Nephron progenitor cell (in vitro differentiated cells): ENCODE measurements at regions not wholly inside any gene's neighbourhood (a gene's known extent, or its start where the extent isn't known, plus 50 kb on each side); places are given as distances from the start of the nearest gene placed in this dataset.

Source experiments
- DNase-seq: peaks from one replicate; pipeline ENCODE4 v3.0.0; 2021
- H3K27ac Mint-ChIP-seq: 2 replicates; pipeline ENCODE4 v1.8.0; 2021; ENCODE audit warnings: mild to moderate bottlenecking, moderate library complexity, mixed read lengths
- H3K27me3 Mint-ChIP-seq: 2 replicates; pipeline ENCODE4 v1.8.0; 2021; ENCODE audit warnings: mild to moderate bottlenecking, low read depth, mixed read lengths; ENCODE audit not compliant: poor library complexity
- H3K36me3 Mint-ChIP-seq: 2 replicates; pipeline ENCODE4 v1.8.0; 2021; ENCODE audit warnings: low read depth, mixed read lengths
- H3K4me1 Mint-ChIP-seq: 2 replicates; pipeline ENCODE4 v1.8.0; 2021; ENCODE audit warnings: mixed read lengths
- H3K4me3 Mint-ChIP-seq: 2 replicates; pipeline ENCODE4 v1.8.0; 2021; ENCODE audit warnings: mild to moderate bottlenecking, moderate library complexity, mixed read lengths
- H3K9me3 Mint-ChIP-seq: 2 replicates; pipeline ENCODE4 v1.8.0; 2021; ENCODE audit warnings: mild to moderate bottlenecking, moderate library complexity, mixed read lengths
- TF ChIP-seq, protein P1 (sequence below): fragments of 200-600 bp; sonication (generic); IDR thresholded peaks from 2 replicates; pipeline ENCODE4 v1.5.0; 2021; ENCODE audit warnings: antibody characterized with exemption

GRCh38 chr7:20510573-20510900, 104.9 kb upstream of the ABCB5 start:
- Mint-ChIP-seq H3K9me3 (no peaks in the 10 kb centered on the region), H3K36me3 (no peaks in the 10 kb centered on the region), H3K4me3 (no peak overlapping the region), H3K4me1 (peaks cover 5% of the 10 kb centered on the region), H3K27me3 (no peaks in the 10 kb centered on the region), H3K27ac (peak overlapping the region; percentile 3)
- TF ChIP-seq, protein P1, sequence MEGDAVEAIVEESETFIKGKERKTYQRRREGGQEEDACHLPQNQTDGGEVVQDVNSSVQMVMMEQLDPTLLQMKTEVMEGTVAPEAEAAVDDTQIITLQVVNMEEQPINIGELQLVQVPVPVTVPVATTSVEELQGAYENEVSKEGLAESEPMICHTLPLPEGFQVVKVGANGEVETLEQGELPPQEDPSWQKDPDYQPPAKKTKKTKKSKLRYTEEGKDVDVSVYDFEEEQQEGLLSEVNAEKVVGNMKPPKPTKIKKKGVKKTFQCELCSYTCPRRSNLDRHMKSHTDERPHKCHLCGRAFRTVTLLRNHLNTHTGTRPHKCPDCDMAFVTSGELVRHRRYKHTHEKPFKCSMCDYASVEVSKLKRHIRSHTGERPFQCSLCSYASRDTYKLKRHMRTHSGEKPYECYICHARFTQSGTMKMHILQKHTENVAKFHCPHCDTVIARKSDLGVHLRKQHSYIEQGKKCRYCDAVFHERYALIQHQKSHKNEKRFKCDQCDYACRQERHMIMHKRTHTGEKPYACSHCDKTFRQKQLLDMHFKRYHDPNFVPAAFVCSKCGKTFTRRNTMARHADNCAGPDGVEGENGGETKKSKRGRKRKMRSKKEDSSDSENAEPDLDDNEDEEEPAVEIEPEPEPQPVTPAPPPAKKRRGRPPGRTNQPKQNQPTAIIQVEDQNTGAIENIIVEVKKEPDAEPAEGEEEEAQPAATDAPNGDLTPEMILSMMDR: no peak
- no peak for DNase-seq

- Mint-ChIP-seq H3K27ac (no peak overlapping the region), H3K4me3 (no peak overlapping the region), H3K36me3 (no peaks in the 10 kb centered on the region), H3K4me1 (peaks cover 2% of the 10 kb centered on the region), H3K9me3 (no peaks in the 10 kb centered on the region), H3K27me3 (no peaks in the 10 kb centered on the region)
- TF ChIP-seq, protein P1: no peak
- DNase-seq: no peak
Observed at GRCh38 chr7:20513341-20513740, 102.1 kb upstream of the ABCB5 start.

DNA sequence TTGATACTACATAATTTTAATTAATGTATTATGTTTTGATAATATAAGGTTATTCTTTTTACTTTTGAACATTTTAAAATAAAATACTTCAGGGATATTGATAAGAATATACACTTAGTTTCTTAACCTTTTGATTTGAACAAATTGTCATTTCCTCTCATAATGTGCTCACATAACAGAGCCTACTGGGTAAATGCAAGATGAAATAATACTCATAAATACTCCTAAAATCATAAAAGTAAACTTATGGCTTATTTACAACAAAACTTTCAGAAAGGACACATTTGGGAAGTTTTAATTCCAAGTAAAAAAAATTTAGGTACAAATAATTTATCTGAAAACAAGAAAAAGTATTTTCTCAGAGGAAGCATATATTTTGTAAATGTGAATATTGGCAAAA, 101.6 kb upstream of the ABCB5 start:
- Mint-ChIP-seq H3K4me3 (no peak overlapping the region), H3K27ac (no peak overlapping the region), H3K4me1 (no peaks in the 10 kb centered on the region), H3K9me3 (no peaks in the 10 kb centered on the region), H3K27me3 (no peaks in the 10 kb centered on the region), H3K36me3 (no peaks in the 10 kb centered on the region)
- TF ChIP-seq, protein P1: no peak
- no peak for DNase-seq

GRCh38 chr7:20514364-20514763, 101.1 kb upstream of the ABCB5 start:
- DNase-seq: peak; percentile 15
- H3K9me3 Mint-ChIP-seq: no peaks in the 10 kb centered on the region
- no peaks in the 10 kb centered on the region for H3K36me3 Mint-ChIP-seq
- no peak overlapping the region for H3K4me3 Mint-ChIP-seq
- no peak overlapping the region for H3K27ac Mint-ChIP-seq
- H3K4me1 Mint-ChIP-seq: peaks cover under 1% of the 10 kb centered on the region
- TF ChIP-seq, protein P1: no peak
- H3K27me3 Mint-ChIP-seq: no peaks in the 10 kb centered on the region

DNA sequence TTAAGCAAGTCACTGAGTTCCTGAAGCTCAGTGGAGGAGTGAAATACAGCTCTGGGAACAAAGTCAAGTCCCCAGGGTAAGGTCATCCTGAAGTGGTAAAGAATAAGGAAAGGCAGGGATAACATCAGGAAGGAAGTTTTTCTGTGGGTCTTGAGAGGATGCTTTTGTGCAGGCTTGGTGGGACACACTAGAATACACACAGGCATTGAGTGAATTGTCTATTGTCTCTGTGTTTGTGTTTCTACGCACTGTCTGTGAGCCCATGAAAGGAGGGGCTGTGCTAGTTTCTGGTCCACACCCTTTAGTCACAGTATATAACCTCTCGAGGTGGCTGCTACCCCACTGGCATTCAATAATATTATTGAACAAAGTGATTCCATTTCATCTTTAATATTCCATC, 95.8 kb upstream of the ABCB5 start:
- H3K4me3 Mint-ChIP-seq: no peak overlapping the region
- peak overlapping the region; percentile 25 for H3K27ac Mint-ChIP-seq
- DNase-seq: no peak
- peaks cover 6% of the 10 kb centered on the region for H3K9me3 Mint-ChIP-seq
- H3K4me1 Mint-ChIP-seq: peaks cover 8% of the 10 kb centered on the region
- H3K27me3 Mint-ChIP-seq: no peaks in the 10 kb centered on the region
- TF ChIP-seq, protein P1: no peak
- no peaks in the 10 kb centered on the region for H3K36me3 Mint-ChIP-seq

DNA sequence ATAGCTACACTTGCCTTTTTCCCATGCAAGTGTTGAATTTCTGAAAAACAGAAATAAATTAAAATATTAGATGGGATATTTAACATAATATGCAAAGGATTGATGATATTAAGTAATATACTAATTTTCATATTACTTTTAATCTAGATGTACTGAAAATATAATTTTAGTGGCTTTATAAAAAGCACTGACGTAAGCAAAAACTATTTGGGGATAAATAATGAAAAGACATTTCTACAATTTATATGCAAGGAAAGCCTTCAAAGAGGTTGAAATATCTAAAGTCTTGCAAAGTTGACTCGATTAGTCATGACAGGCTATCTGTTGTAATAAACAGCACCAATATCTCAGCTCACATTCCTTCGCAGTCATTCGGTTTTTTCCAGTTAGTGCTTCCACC, 94.9 kb upstream of the ABCB5 start:
- H3K4me3 Mint-ChIP-seq: no peak overlapping the region
- TF ChIP-seq, protein P1: no peak
- H3K36me3 Mint-ChIP-seq: no peaks in the 10 kb centered on the region
- no peak for DNase-seq
- peaks cover 6% of the 10 kb centered on the region for H3K9me3 Mint-ChIP-seq
- peaks cover 8% of the 10 kb centered on the region for H3K4me1 Mint-ChIP-seq
- H3K27ac Mint-ChIP-seq: no peak overlapping the region
- H3K27me3 Mint-ChIP-seq: no peaks in the 10 kb centered on the region
